A549 (cell line): ENCODE measurements at regions not wholly inside any gene's neighbourhood (a gene's known extent, or its start where the extent isn't known, plus 50 kb on each side); places are given as distances from the start of the nearest gene placed in this dataset.

Experiments
- ATAC-seq, 2 experiments: fragments of 200-7000 bp in 1 of 2; fragments of >200 bp in 1 of 2; cut with Nextera tagmentation in 1 of 2; cut with Tn5 transposase in 1 of 2; 3 replicates each; pipeline versions ENCODE4 v1.8.0 to v1.9.1; 2018 to 2020; ENCODE audit warnings: mild to moderate bottlenecking in 1 of 2, moderate library complexity in 1 of 2
- CTCF ChIA-PET: fragments of 300-600 bp; sonication (Branson Sonifier 250); formaldehyde crosslinking; extraction: SDS; loops from one replicate; lab custom pipeline; 2021; ENCODE audit warnings: antibody characterized with exemption, inconsistent platforms; lab: Yijun Ruan, JAX
- POLR2A ChIA-PET: fragments of 350-600 bp; formaldehyde crosslinking; extraction: SDS; loops from one replicate; lab custom pipeline; 2021; ENCODE audit warnings: antibody characterized with exemption, inconsistent platforms; lab: Yijun Ruan, JAX
- DNase-seq, 2 experiments: peaks; one replicate each; pipeline versions ENCODE4 v3.0.0 to v3.0.0-alpha.2; 2011 to 2016; ENCODE audit warnings: low read depth in 1 of 2, low spot score in 1 of 2
- FAIRE-seq: peaks from 2 replicates; lab custom pipeline; 2011; peaks lifted over from hg19 to GRCh38; lab: Jason Lieb, UNC
- H3K27ac ChIP-seq, 2 experiments: fragments of >200 bp; sonication (Bioruptor Twin); formaldehyde crosslinking; 3 replicates each; pipeline ENCODE4 v1.5.1; 2016 to 2017
- H3K4me1 ChIP-seq: fragments of >200 bp; sonication (Bioruptor Twin); formaldehyde crosslinking; 3 replicates; pipeline ENCODE4 v1.6.1; 2016
- H3K4me2 ChIP-seq: fragments of >200 bp; sonication (Bioruptor Twin); formaldehyde crosslinking; 3 replicates; pipeline ENCODE4 v1.6.1; 2016
- H3K4me3 ChIP-seq: fragments of >200 bp; sonication (Bioruptor Twin); formaldehyde crosslinking; 3 replicates; pipeline ENCODE4 v1.5.1; 2016
- H3K9me3 ChIP-seq: fragments of >200 bp; sonication (Bioruptor Twin); formaldehyde crosslinking; 3 replicates; pipeline ENCODE4 v1.6.1; 2016
- CBX8 ChIP-seq: fragments of 200-600 bp; sonication (generic); IDR thresholded peaks from 2 replicates; pipeline ENCODE4 v1.6.1; 2016
- CEBPB ChIP-seq, 2 experiments: fragments of >200 bp in 1 of 2; sonication (Bioruptor Twin) in 1 of 2; formaldehyde crosslinking in 1 of 2; IDR thresholded peaks; 2 replicates each; pipeline ENCODE4 v1.6.1; 2012 to 2016
- CTCF ChIP-seq: fragments of >200 bp; sonication (Bioruptor Twin); formaldehyde crosslinking; IDR thresholded peaks from 3 replicates; pipeline ENCODE4 v1.5.1; 2016
- E2F6 ChIP-seq: IDR thresholded peaks from 2 replicates; pipeline ENCODE4 v1.6.1; 2012; ENCODE audit warnings: low read depth, borderline replicate concordance
- EHF ChIP-seq: fragments of 250-450 bp; sonication (Bioruptor Pico); IDR thresholded peaks from 2 replicates; pipeline ENCODE4 v1.5.0; 2020; ENCODE audit warnings: mild to moderate bottlenecking
- EHMT2 ChIP-seq: fragments of 200-600 bp; sonication (generic); IDR thresholded peaks from 2 replicates; pipeline ENCODE4 v1.6.1; 2016; ENCODE audit warnings: antibody characterized with exemption, low read depth, mild to moderate bottlenecking, moderate library complexity
- HOXB5 ChIP-seq: fragments of 250-450 bp; sonication (Bioruptor Pico); IDR thresholded peaks from 2 replicates; pipeline ENCODE4 v1.5.0; 2020; ENCODE audit warnings: mild to moderate bottlenecking, moderate library complexity
- JUNB ChIP-seq: fragments of >200 bp; sonication (Bioruptor Twin); formaldehyde crosslinking; IDR thresholded peaks from 2 replicates; pipeline ENCODE4 v1.6.1; 2016
- KDM1A ChIP-seq: fragments of 200-600 bp; sonication (generic); IDR thresholded peaks from 2 replicates; pipeline ENCODE4 v1.6.1; 2016; ENCODE audit warnings: low read depth, mild to moderate bottlenecking
- KDM5A ChIP-seq: fragments of 200-600 bp; sonication (generic); IDR thresholded peaks from 2 replicates; pipeline ENCODE4 v1.6.1; 2016; ENCODE audit warnings: antibody characterized with exemption, mild to moderate bottlenecking
- MAFK ChIP-seq: fragments of 450-650 bp; IDR thresholded peaks from 2 replicates; pipeline ENCODE4 v1.6.1; 2014; ENCODE audit not compliant: partially characterized antibody
- MAZ ChIP-seq: fragments of 150-350 bp; IDR thresholded peaks from 2 replicates; pipeline ENCODE4 v1.6.1; 2014; ENCODE audit warnings: antibody characterized with exemption, low read depth, low read length, borderline replicate concordance
- NPAS2 ChIP-seq: fragments of 250-450 bp; sonication (Bioruptor Pico); IDR thresholded peaks from 2 replicates; pipeline ENCODE4 v1.8.0; 2022; ENCODE audit warnings: mild to moderate bottlenecking, moderate library complexity, borderline replicate concordance
- PHF8 ChIP-seq: fragments of 200-600 bp; sonication (generic); IDR thresholded peaks from 2 replicates; pipeline ENCODE4 v1.6.1; 2016; ENCODE audit warnings: low read depth, mild to moderate bottlenecking, antibody characterized with exemption, moderate library complexity, borderline replicate concordance
- RAD21 ChIP-seq, 2 experiments: fragments of >200 bp in 1 of 2; sonication (Bioruptor Twin) in 1 of 2; formaldehyde crosslinking in 1 of 2; IDR thresholded peaks in 1 of 2; conservative IDR thresholded peaks in 1 of 2; 2 replicates in 1 of 2; 3 replicates in 1 of 2; pipeline ENCODE4 v1.6.1; 2012 to 2018; ENCODE audit warnings: inconsistent platforms in 1 of 2
- SMC3 ChIP-seq: fragments of >200 bp; sonication (Bioruptor Twin); formaldehyde crosslinking; IDR thresholded peaks from 3 replicates; pipeline ENCODE4 v1.6.1; 2018; ENCODE audit warnings: inconsistent platforms
- SREBF2 ChIP-seq: fragments of 450-650 bp; IDR thresholded peaks from 2 replicates; pipeline ENCODE4 v1.6.1; 2014; ENCODE audit warnings: mild to moderate bottlenecking, moderate library complexity
- TFCP2L1 ChIP-seq: fragments of 250-450 bp; sonication (Bioruptor Pico); IDR thresholded peaks from 2 replicates; pipeline ENCODE4 v1.5.0; 2021; ENCODE audit warnings: mild to moderate bottlenecking
- TP53 ChIP-seq: fragments of 250-450 bp; sonication (Bioruptor Pico); IDR thresholded peaks from 2 replicates; pipeline ENCODE4 v1.5.0; 2021; ENCODE audit warnings: mild to moderate bottlenecking, moderate library complexity
- ZNF302 ChIP-seq: fragments of 250-450 bp; sonication (Bioruptor Pico); IDR thresholded peaks from 2 replicates; pipeline ENCODE4 v1.9.0; 2021; ENCODE audit warnings: inconsistent platforms, mild to moderate bottlenecking, moderate library complexity
- ZSCAN20 ChIP-seq: fragments of 250-450 bp; sonication (Bioruptor Pico); IDR thresholded peaks from 2 replicates; pipeline ENCODE4 v1.8.0; 2022; ENCODE audit warnings: mild to moderate bottlenecking, moderate library complexity
- WGBS: methylation state at CpG from one replicate; pipeline ENCODE4 v1.1.6; 2017; ENCODE audit errors: missing lambda C conversion rate; 5-methylcytosine and 5-hydroxymethylcytosine counted together
- TF ChIP-seq, protein P1 (sequence below): fragments of 250-450 bp; sonication (Bioruptor Pico); IDR thresholded peaks from 2 replicates; pipeline ENCODE4 v1.5.0; 2020; ENCODE audit warnings: low read depth, mild to moderate bottlenecking, moderate library complexity
- TF ChIP-seq, protein P2 (sequence below): fragments of >200 bp; sonication (Bioruptor Twin); formaldehyde crosslinking; IDR thresholded peaks from 3 replicates; pipeline ENCODE4 v1.6.1; 2016

GRCh38 chr14:35961697-35962274, 135.6 kb downstream of the BRMS1L start:
- TF ChIP-seq, protein P1, sequence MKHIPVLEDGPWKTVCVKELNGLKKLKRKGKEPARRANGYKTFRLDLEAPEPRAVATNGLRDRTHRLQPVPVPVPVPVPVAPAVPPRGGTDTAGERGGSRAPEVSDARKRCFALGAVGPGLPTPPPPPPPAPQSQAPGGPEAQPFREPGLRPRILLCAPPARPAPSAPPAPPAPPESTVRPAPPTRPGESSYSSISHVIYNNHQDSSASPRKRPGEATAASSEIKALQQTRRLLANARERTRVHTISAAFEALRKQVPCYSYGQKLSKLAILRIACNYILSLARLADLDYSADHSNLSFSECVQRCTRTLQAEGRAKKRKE: no peak
- peak; percentile 81 for TF ChIP-seq MAFK
- no peak for TF ChIP-seq KDM1A
- no peak for TF ChIP-seq TFCP2L1
- Histone ChIP-seq H3K9me3 (no peaks in the 10 kb centered on the region), H3K27ac (no peak overlapping the region), H3K4me2 (no peak overlapping the region), H3K4me1 (peaks cover 12% of the 10 kb centered on the region; the same call in 2 of the 3 replicates), H3K4me3 (no peak overlapping the region)
- DNase-seq: no peak
- FAIRE-seq: no peak
- WGBS: 64% methylated on average over 3 of the region's 3 CpGs
- ChIA-PET POLR2A (no interaction called here), CTCF (interaction anchor here (0.6 to 1.2 kb wide), 3 partner anchors 25 to 139 kb away, joined by 3 read pairs; no protein-coding TSS in a partner anchor)
- ATAC-seq: no peak

GRCh38 chr14:35959835-35960234, 133.7 kb downstream of the BRMS1L start:
- peak; percentile 49 for FAIRE-seq
- Histone ChIP-seq H3K4me3 (no peak overlapping the region), H3K9me3 (no peaks in the 10 kb centered on the region), H3K4me2 (peak overlapping the region; percentile 18; the same call in 1 of the 3 replicates), H3K4me1 (peaks cover 12% of the 10 kb centered on the region; the same call in 2 of the 3 replicates), H3K27ac (no peak overlapping the region)
- DNase-seq: peak in 1 of 2 experiments; percentile 35
- ChIA-PET CTCF (interaction anchor here (0.5 to 1.8 kb wide), 3 partner anchors 76 to 177 kb away, joined by 3 to 10 read pairs (median 4); no protein-coding TSS in a partner anchor), POLR2A (no interaction called here)
- TF ChIP-seq CTCF: peak; percentile 44
- TF ChIP-seq KDM5A: no peak
- peak; percentile 50 to 57; a peak in 4 of 5 replicates for TF ChIP-seq RAD21 (conservative IDR thresholded peaks at IDR 0.05 in 1 of 2, IDR thresholded peaks at IDR 0.05 in 1 of 2)
- no peak for TF ChIP-seq E2F6
- TF ChIP-seq CBX8: no peak
- no peak for TF ChIP-seq TP53 (CRISPR knock-in tag)
- TF ChIP-seq, all 56 proteins: peak for 2
- peak; percentile 49 to 54; a peak in 2 of 6 replicates for ATAC-seq

DNA sequence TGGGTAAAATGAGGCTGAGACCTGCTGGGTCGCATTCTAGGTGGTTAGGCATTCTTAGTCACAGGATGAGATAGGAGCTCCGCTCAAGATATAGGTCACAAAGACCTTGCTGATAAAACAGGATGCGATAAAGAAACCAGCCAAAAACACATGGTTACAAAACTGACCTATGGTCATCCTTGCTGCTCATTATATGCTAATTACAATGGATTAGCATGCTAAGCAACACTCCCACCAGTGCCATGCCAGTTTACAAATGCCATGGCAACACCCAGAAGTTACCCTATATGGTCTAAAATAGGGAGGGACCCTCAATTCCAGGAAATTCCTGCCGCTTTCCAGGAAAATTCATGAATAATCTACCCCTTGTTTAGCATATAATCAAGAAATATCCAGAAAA, 132.4 kb downstream of the BRMS1L start:
- Histone ChIP-seq H3K9me3 (no peaks in the 10 kb centered on the region), H3K4me2 (peak overlapping the region; percentile 25; the same call in 1 of the 3 replicates)
- POLR2A ChIA-PET: no interaction called here
- TF ChIP-seq CEBPB (IDR thresholded peaks at IDR 0.05): no peak
- no peak for TF ChIP-seq EHMT2
- TF ChIP-seq, protein P1: no peak
- TF ChIP-seq SMC3: no peak
- no peak for TF ChIP-seq ZSCAN20 (CRISPR knock-in tag)
- TF ChIP-seq MAZ: no peak
- TF ChIP-seq SREBF2: no peak
- no peak for TF ChIP-seq JUNB
- no peak for TF ChIP-seq PHF8
- no peak for TF ChIP-seq HOXB5 (CRISPR knock-in tag)
- TF ChIP-seq, protein P2, sequence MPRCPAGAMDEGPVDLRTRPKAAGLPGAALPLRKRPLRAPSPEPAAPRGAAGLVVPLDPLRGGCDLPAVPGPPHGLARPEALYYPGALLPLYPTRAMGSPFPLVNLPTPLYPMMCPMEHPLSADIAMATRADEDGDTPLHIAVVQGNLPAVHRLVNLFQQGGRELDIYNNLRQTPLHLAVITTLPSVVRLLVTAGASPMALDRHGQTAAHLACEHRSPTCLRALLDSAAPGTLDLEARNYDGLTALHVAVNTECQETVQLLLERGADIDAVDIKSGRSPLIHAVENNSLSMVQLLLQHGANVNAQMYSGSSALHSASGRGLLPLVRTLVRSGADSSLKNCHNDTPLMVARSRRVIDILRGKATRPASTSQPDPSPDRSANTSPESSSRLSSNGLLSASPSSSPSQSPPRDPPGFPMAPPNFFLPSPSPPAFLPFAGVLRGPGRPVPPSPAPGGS: no peak
- no peak for TF ChIP-seq ZNF302 (CRISPR knock-in tag)
- no peak for TF ChIP-seq NPAS2 (CRISPR knock-in tag)
- TF ChIP-seq EHF (CRISPR knock-in tag): no peak
- no peak for TF ChIP-seq KDM5A
- TF ChIP-seq, all 56 proteins: peak for 0
- peaks cover 12% of the 10 kb centered on the region; the same call in 2 of the 3 replicates for H3K4me1 ChIP-seq
- H3K4me3 ChIP-seq: no peak overlapping the region
- no peak for FAIRE-seq
- WGBS: 91% methylated on average over 4 of the region's 4 CpGs
- H3K27ac ChIP-seq: no peak overlapping the region
- no peak for ATAC-seq
- CTCF ChIA-PET: interaction anchor here (1.5 to 1.7 kb wide), 2 partner anchors 25 to 112 kb away, joined by 3 to 6 read pairs; no protein-coding TSS in a partner anchor
- DNase-seq: no peak
